ENCODE measurements at regions not wholly inside any gene's neighbourhood (a gene's known extent, or its start where the extent isn't known, plus 50 kb on each side); places are given as distances from the start of the nearest gene placed in this dataset.
A peak's percentile ranks its signal among the peaks of the same experiment; 100 is the strongest.

GRCh38 chr10:91163869-91164474 lies 56.5 kb upstream of the PCGF5 start:
- H3K4me3 ChIP-seq (ENCODE audit: low read length): peak overlapping the region; percentile 78
- DNase-seq (ENCODE audit: low read depth): peak; percentile 78

GRCh38 chr10:91164520-91165065 lies 55.9 kb upstream of the PCGF5 start:
- TF ChIP-seq CTCF (conservative IDR thresholded peaks at IDR 0.05; ENCODE audit: low read length): no peak

More at GRCh38 chr10:91163869-91164474, 56.5 kb upstream of the PCGF5 start:
- TF ChIP-seq CTCF (conservative IDR thresholded peaks at IDR 0.05; ENCODE audit: low read length): no peak

GRCh38 chr10:91167406-91167805 lies 53.1 kb upstream of the PCGF5 start:
- DNase-seq (ENCODE audit: low read depth): no peak
- no peak overlapping the region for H3K4me3 ChIP-seq (ENCODE audit: low read length)
- TF ChIP-seq CTCF (conservative IDR thresholded peaks at IDR 0.05; ENCODE audit: low read length): no peak

More at GRCh38 chr10:91164520-91165065, 55.9 kb upstream of the PCGF5 start:
- H3K4me3 ChIP-seq (ENCODE audit: low read length): peak overlapping the region; percentile 78; the same call in 1 of the 2 replicates
- no peak for DNase-seq (ENCODE audit: low read depth)

GRCh38 chr10:91170418-91170817 lies 50.0 kb upstream of the PCGF5 start:
- no peak for DNase-seq (ENCODE audit: low read depth)
- no peak overlapping the region for H3K4me3 ChIP-seq (ENCODE audit: low read length)
- TF ChIP-seq CTCF (conservative IDR thresholded peaks at IDR 0.05; ENCODE audit: low read length): no peak
